GM18873 (cell line): ENCODE measurements at regions not wholly inside any gene's neighbourhood (a gene's known extent, or its start where the extent isn't known, plus 50 kb on each side); places are given as distances from the start of the nearest gene placed in this dataset.

Experiments used
- ATAC-seq: cut with Tn5 transposase; IDR thresholded peaks from one replicate; pipeline ENCODE4 v1.9.1; 2021; ENCODE audit warnings: mild to moderate bottlenecking, moderate library complexity, moderate number of reproducible peaks; ENCODE audit not compliant: unreplicated experiment, low FRiP score

GRCh38 chr11:81495699-81496292 lies 1237.9 kb downstream of the FAM181B start:
- no peak for ATAC-seq

- no peak for ATAC-seq
Measured at GRCh38 chr11:81494431-81494830, 1239.2 kb downstream of the FAM181B start.

DNA sequence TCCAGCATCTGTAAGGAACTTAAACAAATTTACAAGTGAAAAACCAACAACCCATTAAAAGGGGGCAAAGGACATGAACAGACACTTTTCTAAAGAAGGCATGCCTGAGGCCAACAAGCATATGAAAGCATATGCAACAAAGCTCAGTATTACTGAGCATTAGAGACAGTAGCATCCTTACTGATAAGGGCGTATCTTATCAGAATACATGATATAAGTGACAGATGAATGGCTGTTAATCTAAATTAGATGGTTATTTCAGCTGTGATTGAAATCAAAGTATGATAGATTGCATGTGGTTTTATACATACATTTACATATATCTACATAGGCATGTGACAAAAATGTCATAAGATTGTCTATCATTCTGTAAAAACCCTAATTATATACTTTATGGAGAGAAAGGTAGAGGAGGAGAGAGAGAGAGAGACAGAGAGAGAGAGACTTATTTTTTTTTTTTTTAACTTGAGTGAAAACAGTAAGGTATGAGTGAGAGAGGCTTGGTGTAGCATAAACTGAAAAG lies 1240.7 kb downstream of the FAM181B start:
- no peak for ATAC-seq

DNA sequence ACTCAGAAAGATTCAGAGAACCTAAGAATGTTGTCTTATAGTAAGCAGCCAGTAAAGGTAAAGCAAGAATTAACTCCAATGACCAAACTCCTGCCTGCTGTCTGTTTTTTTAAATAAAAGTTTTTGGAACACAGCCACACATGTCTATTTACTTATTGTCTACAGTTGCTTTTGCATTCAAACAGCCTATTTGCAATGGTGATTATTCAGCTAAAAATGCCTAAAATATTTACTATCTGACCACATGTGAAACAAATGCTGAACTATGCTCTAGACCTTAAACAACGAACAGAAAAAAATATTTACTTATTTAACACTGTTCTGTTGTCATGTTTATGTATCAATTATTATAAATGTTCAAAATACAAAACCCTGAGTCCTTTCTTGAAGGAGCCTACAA lies 1246.6 kb downstream of the FAM181B start:
- ATAC-seq: no peak

GRCh38 chr11:81484196-81484595 lies 1249.5 kb downstream of the FAM181B start:
- ATAC-seq: no peak

DNA sequence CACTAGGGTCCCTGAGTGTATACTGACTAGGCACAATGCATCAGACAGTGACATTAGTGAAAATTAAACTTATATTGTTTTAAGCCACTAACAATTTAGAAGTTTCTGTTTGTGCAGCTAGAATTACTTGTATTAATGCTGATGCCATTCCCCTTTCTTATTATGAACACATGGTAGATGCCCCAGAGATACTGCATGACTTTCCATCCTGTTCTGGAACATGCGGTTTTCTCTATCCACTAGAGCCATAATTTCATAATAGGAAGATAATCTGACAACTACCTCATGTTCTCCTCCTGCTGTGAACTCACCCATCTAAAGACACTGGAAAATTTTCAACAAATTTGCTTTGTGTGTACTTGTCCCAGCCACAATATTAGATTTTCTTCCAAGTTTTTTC lies 1256.4 kb downstream of the FAM181B start:
- no peak for ATAC-seq

- ATAC-seq: no peak
Measured at GRCh38 chr11:81476345-81476744, 1257.3 kb downstream of the FAM181B start.

GRCh38 chr11:81472646-81473045 lies 1261.0 kb downstream of the FAM181B start:
- ATAC-seq: no peak

GRCh38 chr11:81470446-81470845 lies 1263.2 kb downstream of the FAM181B start:
- no peak for ATAC-seq

DNA sequence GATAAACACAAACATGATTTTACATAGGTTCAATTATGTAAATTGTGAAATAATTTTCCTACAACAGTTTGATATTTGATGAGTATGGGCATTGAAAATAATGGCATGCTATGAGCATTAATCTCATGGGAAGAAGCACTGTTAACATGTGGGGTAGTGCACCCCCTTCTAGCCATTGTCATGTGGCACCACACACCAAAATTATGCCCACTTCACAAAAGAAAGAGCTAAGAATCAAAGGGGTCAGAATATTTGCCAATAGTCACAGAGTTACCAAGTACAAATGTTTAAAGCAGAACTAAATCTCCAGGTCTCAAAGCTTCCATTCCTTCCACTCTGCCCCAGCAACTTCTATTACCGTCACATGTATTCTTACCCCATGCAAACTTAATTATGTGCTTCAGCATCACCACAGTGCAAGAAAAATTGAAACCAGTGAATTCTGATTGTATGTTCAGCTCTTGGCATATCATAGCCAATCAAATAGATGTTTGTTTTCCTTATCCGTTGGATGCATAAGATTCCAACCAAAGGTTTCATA lies 1273.8 kb downstream of the FAM181B start:
- no peak for ATAC-seq

- no peak for ATAC-seq
Measured at GRCh38 chr11:81449588-81450156, 1284.0 kb downstream of the FAM181B start.

DNA sequence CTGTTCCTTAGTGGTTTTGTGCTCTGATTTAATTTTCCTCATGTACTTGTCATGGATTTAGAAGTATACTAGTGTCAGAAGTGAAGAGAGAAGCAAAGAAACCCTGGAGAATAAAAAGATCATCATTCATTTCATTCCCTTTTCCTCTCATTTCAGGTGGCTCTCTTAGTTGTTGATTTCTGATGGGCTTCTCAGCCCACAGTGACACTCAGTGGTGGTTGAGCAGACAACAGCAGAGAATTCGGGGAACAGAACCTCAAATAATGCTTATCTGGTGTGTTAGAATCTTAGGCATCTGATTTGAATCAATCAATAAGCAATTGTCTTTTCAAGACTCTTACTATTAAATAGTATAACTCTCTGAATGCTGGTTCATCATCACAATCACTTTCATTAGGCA lies 1289.4 kb downstream of the FAM181B start:
- ATAC-seq: no peak

DNA sequence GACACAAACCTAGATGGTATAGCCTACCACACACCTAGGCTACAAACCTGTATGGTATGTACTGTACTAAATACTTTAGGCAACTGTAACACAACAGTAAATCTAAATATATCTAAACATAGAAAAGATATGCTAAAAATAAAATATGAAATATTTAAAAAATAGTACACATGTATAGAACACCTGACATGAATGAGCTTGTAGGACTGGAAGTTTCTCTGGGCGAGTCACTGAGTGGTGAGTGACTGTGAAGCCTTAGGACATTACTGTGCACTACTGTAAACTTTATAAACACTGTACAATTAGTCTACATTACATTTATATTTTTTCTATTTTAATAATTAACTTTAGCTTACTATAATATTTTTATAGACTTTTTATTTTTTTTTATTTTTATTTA lies 1301.3 kb downstream of the FAM181B start:
- no peak for ATAC-seq

- no peak for ATAC-seq
Measured at GRCh38 chr11:81424822-81425221, 1308.8 kb downstream of the FAM181B start.

DNA sequence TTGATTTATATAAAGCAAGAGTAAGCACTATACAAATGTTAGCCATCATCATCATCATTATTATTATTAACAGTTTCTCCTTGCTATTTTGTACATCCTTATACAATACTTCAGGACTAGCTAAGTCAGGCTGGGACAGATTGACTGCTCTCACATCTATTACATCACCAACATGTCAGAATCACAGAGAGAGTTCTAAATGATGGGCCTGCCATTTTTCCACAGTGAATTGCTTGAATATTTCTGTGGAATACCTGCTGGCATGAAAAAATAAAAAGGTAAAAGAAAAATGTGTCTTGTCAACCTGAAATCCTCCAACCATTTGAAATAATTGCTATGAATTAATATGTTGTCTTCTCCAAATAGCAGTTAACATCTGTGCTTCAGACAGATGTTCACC lies 1311.3 kb downstream of the FAM181B start:
- ATAC-seq: no peak

DNA sequence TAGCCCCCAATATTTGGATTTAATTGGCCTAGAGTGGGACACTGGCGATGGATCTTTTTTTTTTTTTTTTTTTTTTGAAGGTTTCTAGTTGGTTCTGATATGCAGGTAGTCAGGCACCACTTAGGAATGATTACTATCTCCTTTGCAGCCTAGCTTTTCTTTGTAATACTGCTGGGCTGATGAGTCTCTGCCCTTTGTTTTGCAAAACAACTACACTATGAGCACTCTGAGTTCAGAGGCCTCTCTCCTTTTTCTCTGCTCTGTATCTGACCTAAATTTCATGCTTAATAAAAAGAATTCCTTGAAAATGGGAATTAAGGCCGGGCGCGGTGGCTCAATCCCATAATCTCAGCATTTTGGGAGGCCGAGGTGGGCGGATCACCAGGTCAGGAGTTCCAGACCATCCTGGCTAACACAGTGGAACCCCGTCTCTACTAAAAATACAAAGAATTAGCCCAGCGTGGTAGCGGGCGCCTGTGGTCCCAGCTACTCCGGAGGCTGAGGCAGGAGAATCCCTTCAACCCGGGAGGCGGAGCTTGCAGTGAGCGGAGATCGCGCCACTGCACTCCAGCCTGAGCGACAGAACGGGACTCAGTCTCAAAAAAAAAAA lies 1312.3 kb downstream of the FAM181B start:
- no peak for ATAC-seq

DNA sequence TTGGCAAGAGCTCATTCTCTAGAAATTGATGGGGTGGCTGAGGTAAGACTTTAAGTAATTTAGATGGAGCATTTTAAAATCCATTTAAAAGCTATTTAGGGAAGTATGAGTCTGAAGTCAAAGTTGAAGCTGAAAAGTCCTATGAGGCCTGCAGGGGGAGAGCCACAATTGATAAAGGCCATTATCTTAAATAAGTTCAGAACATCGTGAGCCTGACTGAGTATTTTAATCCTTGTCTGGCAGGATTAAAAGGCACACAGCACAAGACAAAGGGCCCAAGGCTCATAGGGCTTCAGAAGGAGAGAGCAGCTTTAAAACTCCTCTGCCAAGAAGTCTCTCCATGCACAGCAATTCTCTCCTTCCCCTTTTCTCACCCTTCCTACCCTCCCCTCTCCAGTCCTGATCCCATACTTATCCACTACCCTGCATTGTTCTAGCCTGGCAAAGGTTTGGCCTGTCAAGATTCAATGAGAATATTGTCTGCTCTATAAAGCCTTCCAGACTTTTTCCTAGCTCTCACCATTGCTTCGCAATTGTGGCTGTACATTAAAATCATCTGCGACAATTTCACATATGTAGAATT lies 1312.9 kb downstream of the FAM181B start:
- ATAC-seq: no peak

DNA sequence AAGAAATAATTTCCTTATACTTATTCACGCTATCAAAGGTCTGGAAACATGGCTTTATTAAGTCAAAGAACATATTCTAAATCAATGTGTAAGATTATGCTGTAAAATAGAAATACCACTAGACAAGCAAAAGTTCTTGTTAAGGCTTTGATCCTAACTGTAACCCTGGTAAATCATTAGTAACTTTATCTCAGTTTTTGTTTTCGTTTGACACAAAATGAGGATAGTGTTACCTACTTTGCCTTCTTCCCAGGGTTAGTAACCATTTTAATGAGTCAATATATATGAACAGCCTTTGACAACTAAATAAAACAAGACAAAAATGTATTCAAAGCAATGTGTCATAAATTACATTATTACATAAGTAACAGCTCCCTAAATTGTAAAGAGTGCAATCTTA lies 1336.3 kb downstream of the FAM181B start:
- ATAC-seq: no peak

DNA sequence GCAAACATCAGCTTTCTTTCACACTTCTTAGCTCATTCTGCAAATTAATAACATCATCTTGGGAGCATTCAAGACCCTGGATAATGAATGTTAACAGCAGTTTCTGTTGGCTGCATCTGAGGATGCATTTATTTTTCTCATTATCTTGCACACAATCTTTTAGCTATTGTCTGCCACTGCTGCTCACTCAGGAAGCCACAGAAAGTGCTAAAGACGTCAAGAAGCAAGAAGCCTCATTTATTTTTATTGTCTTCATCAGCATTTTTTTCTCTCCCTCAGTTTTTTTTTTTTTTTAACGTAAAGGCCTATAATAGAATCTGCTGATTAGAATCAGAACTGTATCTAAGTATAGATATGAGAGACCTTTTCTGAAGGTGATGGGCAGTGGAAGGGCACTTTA lies 1339.4 kb downstream of the FAM181B start:
- no peak for ATAC-seq

DNA sequence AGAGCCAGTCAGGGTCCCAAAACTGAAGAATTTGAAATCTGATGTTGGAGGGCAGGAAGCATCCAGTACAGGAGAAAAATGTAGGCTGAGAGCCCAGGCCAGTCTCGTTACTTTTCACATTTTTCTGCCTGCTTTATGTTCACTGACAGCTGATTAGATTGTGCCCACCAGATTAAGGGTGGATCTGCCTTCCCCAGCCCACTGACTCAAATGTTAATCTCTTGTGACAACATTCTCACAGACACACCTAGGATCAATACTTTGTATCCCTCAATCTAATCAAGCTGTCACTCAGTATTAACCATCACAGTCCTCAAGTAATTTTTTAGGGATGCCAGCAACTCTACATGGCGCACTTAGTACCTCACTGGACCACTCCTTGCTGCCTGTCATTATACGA lies 1345.3 kb downstream of the FAM181B start:
- ATAC-seq: no peak

- ATAC-seq: no peak
Measured at GRCh38 chr11:81380395-81380794, 1353.3 kb downstream of the FAM181B start.
